ENCODE measurements at regions not wholly inside any gene's neighbourhood (a gene's known extent, or its start where the extent isn't known, plus 50 kb on each side); places are given as distances from the start of the nearest gene placed in this dataset.

DNA sequence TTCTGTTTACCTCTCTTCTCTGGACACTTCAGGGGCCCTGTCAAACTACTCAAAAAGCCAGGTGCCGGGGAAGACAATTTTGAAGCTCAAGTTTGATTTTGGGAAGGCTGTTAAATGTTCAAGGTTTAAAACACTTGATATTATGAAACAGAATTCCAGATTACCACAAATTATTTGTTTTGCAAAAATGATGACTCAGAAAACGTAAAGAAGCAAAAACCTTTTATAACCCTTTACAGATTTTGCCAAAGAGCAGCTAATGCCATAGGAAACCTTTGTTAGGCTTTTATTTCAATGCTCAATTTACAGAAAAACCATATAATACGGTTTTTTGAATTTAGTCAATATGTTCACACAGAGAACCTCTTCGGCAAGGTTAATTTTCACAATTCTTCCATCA is 593.4 kb upstream of the ZP4 start:
- TF ChIP-seq CTCF (IDR thresholded peaks at IDR 0.05) = no peak
- no peak for TF ChIP-seq POLR2A (IDR thresholded peaks at IDR 0.05)
- no peak for TF ChIP-seq POLR2AphosphoS5 (IDR thresholded peaks at IDR 0.05)
